SK-MEL-5 (cell line): ENCODE measurements at regions not wholly inside any gene's neighbourhood (a gene's known extent, or its start where the extent isn't known, plus 50 kb on each side); places are given as distances from the start of the nearest gene placed in this dataset.

ENCODE experiments used
- DNase-seq: peaks from one replicate; pipeline ENCODE4 v3.0.0-alpha.2; 2016; ENCODE audit warnings: low read depth, low spot score
- in situ Hi-C: cut with HindIII; loops from 2 replicates; pipeline ENCODE4 v1.10.0; 2016; ENCODE audit warnings: low sequenced_read_pairs, high pct_unique_total_duplicates, low pct_unique_long_range_greater_than_20kb

GRCh38 chr10:111762114-111762513 is 421.5 kb downstream of the GPAM start:
- in situ Hi-C loops = no loop called here
- DNase-seq = no peak

GRCh38 chr10:111765216-111765615 is 418.3 kb downstream of the GPAM start:
- in situ Hi-C loops = no loop called here
- DNase-seq = no peak

GRCh38 chr10:111766464-111766863 is 417.1 kb downstream of the GPAM start:
- in situ Hi-C loops = no loop called here
- peak; percentile 95 for DNase-seq

- DNase-seq = no peak
- in situ Hi-C loops = no loop called here
Observed at GRCh38 chr10:111767661-111768060, 415.9 kb downstream of the GPAM start.

GRCh38 chr10:111773950-111774349 is 409.6 kb downstream of the GPAM start:
- in situ Hi-C loops = no loop called here
- DNase-seq = no peak

DNA sequence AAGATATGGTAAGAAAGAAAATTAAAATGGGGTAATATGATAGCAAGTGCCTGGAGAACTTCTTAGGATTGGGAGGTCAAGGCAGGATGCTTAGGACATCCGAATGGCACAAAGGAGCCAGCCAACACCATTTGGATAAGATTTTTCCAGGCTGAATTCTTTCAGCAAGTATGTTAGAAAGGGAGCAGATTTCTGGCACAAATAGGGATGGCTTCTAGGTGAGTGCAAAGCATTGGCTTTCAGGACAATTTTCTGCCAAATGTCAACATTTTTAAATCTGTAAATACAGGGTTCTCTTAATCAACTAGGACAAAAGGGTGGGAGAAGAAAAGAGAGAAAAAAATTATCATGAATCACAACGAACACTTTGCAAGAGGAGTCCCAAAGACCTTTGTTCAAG is 409.1 kb downstream of the GPAM start:
- in situ Hi-C loops = no loop called here
- DNase-seq = no peak

DNA sequence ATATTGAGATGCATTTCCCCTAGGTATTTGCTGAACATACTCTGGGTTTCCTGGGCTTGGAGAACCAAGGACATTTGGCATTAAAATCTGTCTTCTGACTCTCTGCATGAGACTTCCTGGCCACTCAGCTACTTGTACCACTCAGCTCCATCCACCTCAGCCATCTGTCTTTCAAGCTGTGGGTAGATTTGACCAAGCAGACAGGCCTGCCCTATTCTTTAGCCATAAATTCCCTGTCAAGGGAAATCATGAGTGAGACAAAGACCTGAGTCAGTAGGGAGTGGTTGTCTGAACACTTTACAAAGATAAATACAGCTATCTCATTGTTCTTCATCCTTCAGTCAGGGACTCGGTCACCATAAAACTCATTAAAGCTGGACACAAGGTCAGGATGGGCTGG is 399.1 kb downstream of the GPAM start:
- in situ Hi-C loops = no loop called here

GRCh38 chr10:111784946-111785465 is 398.6 kb downstream of the GPAM start:
- no peak for DNase-seq
- in situ Hi-C loops = no loop called here

More for the DNA sequence above, 399.1 kb downstream of the GPAM start:
- no peak for DNase-seq

DNA sequence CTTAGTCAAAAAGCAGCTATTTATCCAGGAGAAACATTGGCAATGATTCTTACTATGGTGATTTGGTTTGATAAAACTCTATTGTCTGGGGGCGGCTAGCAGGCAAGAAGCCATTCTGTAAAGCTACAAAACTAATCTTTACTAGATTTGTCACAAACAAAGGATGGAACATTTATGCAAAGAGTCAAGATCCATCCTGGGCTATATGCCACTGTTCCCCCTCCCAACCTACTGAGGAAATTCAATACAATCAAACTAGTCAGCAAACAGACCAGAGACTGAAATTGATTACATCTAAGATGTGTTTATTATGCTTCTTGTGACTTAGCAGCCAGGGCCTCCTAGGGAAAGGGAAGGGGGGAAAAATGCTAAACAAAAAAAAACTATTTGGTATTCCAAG is 397.6 kb downstream of the GPAM start:
- no peak for DNase-seq
- in situ Hi-C loops = no loop called here

GRCh38 chr10:111789821-111790220 is 393.7 kb downstream of the GPAM start:
- in situ Hi-C loops = no loop called here
- no peak for DNase-seq

- DNase-seq = peak; percentile 5
- in situ Hi-C loops = no loop called here
Observed at GRCh38 chr10:111801841-111802240, 381.7 kb downstream of the GPAM start.

- in situ Hi-C loops = no loop called here
- no peak for DNase-seq
Observed at GRCh38 chr10:111804781-111805180, 378.8 kb downstream of the GPAM start.

GRCh38 chr10:111811517-111811916 is 372.0 kb downstream of the GPAM start:
- in situ Hi-C loops = no loop called here
- DNase-seq = no peak

DNA sequence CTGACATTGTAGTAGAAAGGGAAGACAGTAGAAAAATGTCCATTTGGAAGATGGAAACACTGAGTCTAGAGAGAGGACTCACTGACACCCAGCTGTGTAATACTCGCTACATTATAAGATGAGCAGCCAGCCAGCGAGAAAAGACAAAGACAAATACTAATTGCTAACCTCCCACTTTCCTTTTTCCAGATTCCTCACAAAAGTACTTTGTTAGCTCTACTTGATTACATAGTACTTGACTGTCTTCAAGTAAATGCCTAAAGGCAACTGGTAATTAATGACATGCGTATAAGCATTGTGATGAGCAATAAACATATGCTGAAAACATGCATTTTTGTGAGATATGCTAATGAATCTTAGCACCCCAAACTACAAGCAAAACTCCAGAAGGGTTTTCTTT is 363.1 kb downstream of the GPAM start:
- in situ Hi-C loops = no loop called here
- peak; percentile 40 for DNase-seq

GRCh38 chr10:111821871-111822270 is 361.7 kb downstream of the GPAM start:
- no peak for DNase-seq
- in situ Hi-C loops = no loop called here

- no peak for DNase-seq
- in situ Hi-C loops = no loop called here
Observed at GRCh38 chr10:111822661-111823060, 360.9 kb downstream of the GPAM start.

DNA sequence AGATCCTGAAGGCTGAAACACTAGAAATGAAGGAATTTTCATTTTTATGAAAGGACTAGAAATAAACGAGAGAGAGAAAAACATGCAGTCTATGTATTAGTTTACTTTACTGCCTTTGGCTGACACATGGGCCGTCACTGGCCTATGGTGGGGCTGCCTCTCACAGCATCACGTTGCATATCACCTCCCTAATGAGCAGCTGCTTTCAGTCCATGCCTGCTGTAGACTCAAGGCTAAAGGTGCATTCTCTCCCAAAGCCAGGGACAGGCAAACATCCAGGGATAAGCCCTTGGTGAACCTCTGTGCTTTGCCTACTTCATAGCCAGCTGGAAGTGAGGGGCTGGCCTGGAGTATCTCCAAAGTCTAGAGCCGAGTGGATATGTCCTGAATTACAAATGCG is 359.4 kb downstream of the GPAM start:
- no peak for DNase-seq
- in situ Hi-C loops = no loop called here

DNA sequence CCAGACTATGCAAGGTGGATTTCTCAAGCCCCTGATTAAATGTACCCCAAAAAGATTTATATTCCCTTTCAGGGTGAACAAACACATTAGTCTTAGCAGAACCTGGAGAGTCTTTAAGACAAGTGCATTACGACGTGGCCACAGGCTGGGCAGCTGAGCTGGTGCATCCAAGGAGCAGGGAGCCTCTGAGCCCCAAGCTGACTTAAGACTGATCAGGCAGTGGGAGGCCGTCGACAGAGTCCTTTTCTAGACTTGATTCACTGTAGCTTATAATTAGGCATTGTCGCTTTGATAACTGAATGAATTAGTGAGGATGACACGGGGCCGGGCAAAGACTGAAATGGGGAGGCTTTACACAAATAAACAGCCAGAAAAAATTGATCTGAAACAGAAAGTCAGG is 353.2 kb downstream of the GPAM start:
- in situ Hi-C loops = no loop called here

GRCh38 chr10:111831058-111831457 is 352.5 kb downstream of the GPAM start:
- in situ Hi-C loops = no loop called here
- DNase-seq = no peak

More for the DNA sequence above, 353.2 kb downstream of the GPAM start:
- no peak for DNase-seq

DNA sequence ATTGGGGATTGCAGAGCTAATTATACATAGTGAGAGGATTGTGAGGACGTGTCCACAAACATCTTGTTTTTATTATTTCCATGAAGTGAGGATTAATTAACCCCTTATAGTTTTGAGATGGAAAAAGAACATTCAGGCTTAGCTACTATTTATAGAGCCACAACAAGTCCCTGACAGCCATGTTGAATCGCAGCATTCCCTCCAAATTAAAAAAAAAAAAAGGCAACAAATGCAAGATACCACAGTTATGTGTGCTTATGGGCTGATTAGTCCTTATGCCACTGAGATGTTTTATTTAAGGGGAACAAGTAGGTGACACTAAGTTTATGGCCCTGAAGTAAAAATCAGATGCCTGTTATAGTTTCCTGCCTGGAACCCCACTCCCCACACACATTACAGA is 350.3 kb downstream of the GPAM start:
- DNase-seq = no peak
- in situ Hi-C loops = no loop called here
